ENCODE measurements at regions not wholly inside any gene's neighbourhood (a gene's known extent, or its start where the extent isn't known, plus 50 kb on each side); places are given as distances from the start of the nearest gene placed in this dataset.

- H3K27me3 ChIP-seq (ENCODE audit: low read length), result no peaks in the 10 kb centered on the region
- CTCF ChIA-PET, result no interaction called here
- no peaks in the 10 kb centered on the region; the same call in 1 of the 2 replicates for H3K4me1 ChIP-seq (ENCODE audit: insufficient read depth, low read length)
- no peak overlapping the region for H3K4me3 ChIP-seq (ENCODE audit: low read length)
- no peak for ATAC-seq
- no peak overlapping the region for H2AFZ ChIP-seq (ENCODE audit: low read length)
- intact Hi-C loops (cut with micrococcal nuclease), result no loop called here
- POLR2A ChIA-PET (ENCODE audit: unreplicated experiment), result no interaction called here
- no peak overlapping the region for H3K27ac ChIP-seq (ENCODE audit: low read length)
- no peaks in the 10 kb centered on the region for H3K9me3 ChIP-seq (ENCODE audit: low read length)
- TF ChIP-seq EZH2 (IDR thresholded peaks at IDR 0.05; ENCODE audit: low read length, unreplicated experiment) (no peak), EZH2phosphoT487 (IDR thresholded peaks at IDR 0.05; ENCODE audit: borderline replicate concordance, low read length) (no peak), CTCF (conservative IDR thresholded peaks at IDR 0.05; ENCODE audit: low read depth, low read length) (no peak)
- no peak overlapping the region for H3K4me2 ChIP-seq (ENCODE audit: low read length)
- BruUV-seq (replicated peaks), result no TSS peak
- H3K9ac ChIP-seq (ENCODE audit: low read length), result no peak overlapping the region
- no peaks in the 10 kb centered on the region for H4K20me1 ChIP-seq (ENCODE audit: low read length)
- H3K36me3 ChIP-seq (ENCODE audit: low read depth, low read length), result no peaks in the 10 kb centered on the region
- H3K9me2 ChIP-seq (replicated peaks; ENCODE audit: low read length), result no peaks in the 10 kb centered on the region
- no peak for DNase-seq
- H3F3A ChIP-seq (ENCODE audit: low read length, unreplicated experiment), result no peaks in the 10 kb centered on the region
- no peaks in the 10 kb centered on the region for H3K79me2 ChIP-seq (ENCODE audit: low read length)
These were observed 119.1 kb downstream of the C9orf50 start for GRCh38 chr9:129501771-129502319.

DNA sequence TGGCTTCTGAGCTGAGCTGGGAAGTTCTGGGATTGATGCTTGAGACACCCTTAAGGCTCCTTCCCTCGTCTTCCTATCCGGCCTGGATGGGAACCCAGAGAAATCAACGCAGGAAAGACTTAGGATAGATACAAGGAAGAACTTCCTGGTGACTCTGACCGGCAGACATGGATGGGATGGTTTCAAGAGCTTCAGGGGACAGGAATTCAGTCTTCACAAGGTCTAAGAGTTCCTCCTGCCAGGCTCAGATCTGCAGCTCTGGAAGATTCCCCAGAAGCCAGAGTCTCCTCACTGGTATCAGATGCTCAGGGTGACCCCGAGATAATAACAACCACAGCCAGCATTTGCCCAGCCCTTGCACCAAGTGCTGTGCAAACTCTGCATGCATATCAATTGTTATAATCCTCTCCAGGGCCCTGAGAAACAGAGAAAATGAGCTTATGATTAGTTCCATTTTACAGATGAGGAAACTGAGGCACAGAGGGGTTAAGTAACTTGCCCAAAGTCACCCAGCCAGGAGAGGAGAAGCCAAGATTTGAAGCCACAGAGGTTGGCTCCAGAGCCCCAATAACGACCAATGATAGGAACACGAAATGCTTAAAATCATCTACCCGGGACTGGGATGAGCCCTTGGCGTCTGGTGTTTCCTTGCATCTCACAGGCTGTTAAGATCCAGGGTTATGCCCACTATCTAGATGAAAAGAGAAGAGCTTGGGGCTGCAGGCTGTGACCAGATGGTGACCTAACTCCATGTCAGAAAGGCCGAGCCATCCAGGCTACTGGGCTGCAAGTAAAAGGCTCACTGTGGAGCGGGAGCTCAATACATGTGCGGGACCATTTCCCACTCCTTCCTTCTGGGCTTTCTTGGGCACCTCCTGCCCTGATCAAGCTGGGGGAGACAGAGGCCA lies 119.8 kb downstream of the C9orf50 start:
- Histone ChIP-seq H3K79me2 (ENCODE audit: low read length) (no peaks in the 10 kb centered on the region), H3K4me3 (ENCODE audit: low read length) (no peak overlapping the region), H3K9me2 (replicated peaks; ENCODE audit: low read length) (no peaks in the 10 kb centered on the region), H3K4me1 (ENCODE audit: insufficient read depth, low read length) (peaks cover 5% of the 10 kb centered on the region; the same call in 1 of the 2 replicates), H3F3A (ENCODE audit: low read length, unreplicated experiment) (no peaks in the 10 kb centered on the region), H3K9me3 (ENCODE audit: low read length) (no peaks in the 10 kb centered on the region), H3K27ac (ENCODE audit: low read length) (no peak overlapping the region), H3K4me2 (ENCODE audit: low read length) (no peak overlapping the region), H3K36me3 (ENCODE audit: low read depth, low read length) (no peaks in the 10 kb centered on the region), H3K9ac (ENCODE audit: low read length) (no peak overlapping the region), H3K27me3 (ENCODE audit: low read length) (no peaks in the 10 kb centered on the region), H4K20me1 (ENCODE audit: low read length) (no peaks in the 10 kb centered on the region), H2AFZ (ENCODE audit: low read length) (no peak overlapping the region)
- TF ChIP-seq EZH2 (IDR thresholded peaks at IDR 0.05; ENCODE audit: low read length, unreplicated experiment) (no peak), CTCF (conservative IDR thresholded peaks at IDR 0.05; ENCODE audit: low read depth, low read length) (no peak), EZH2phosphoT487 (IDR thresholded peaks at IDR 0.05; ENCODE audit: borderline replicate concordance, low read length) (no peak)
- BruUV-seq (replicated peaks), result no TSS peak
- no peak for DNase-seq
- ATAC-seq, result no peak
- ChIA-PET POLR2A (ENCODE audit: unreplicated experiment) (no interaction called here), CTCF (interaction anchor here (0.6 kb wide), 1 partner anchor 49 kb away, joined by 3 read pairs; no protein-coding TSS in a partner anchor)
- intact Hi-C loops (cut with micrococcal nuclease), result no loop called here

Measured in PC-3 (cell line).